GM10248 (cell line): ENCODE measurements at regions not wholly inside any gene's neighbourhood (a gene's known extent, or its start where the extent isn't known, plus 50 kb on each side); places are given as distances from the start of the nearest gene placed in this dataset.

Source experiments
- CTCF ChIA-PET: fragments of 300-600 bp; sonication (Branson Sonifier 250); formaldehyde crosslinking; extraction: SDS; loops from one replicate; lab custom pipeline; 2021; ENCODE audit warnings: antibody characterized with exemption; lab: Yijun Ruan, JAX
- POLR2A ChIA-PET: fragments of 350-650 bp; sonication (Branson Sonifier 250); formaldehyde crosslinking; extraction: SDS; loops from one replicate; lab custom pipeline; 2020; ENCODE audit warnings: antibody characterized with exemption; lab: Yijun Ruan, JAX
- DNase-seq: peaks from one replicate; pipeline ENCODE4 v3.0.0; 2012; ENCODE audit errors: extremely low spot score
- CTCF ChIP-seq: IDR thresholded peaks from 2 replicates; pipeline ENCODE4 v1.5.1; 2012; ENCODE audit warnings: mild to moderate bottlenecking, low read depth; ENCODE audit errors: extremely low read depth, missing control alignments, control extremely low read depth

GRCh38 chr5:159550951-159551350 is 220.7 kb upstream of the IL12B start:
- POLR2A ChIA-PET: no interaction called here
- DNase-seq: no peak
- CTCF ChIA-PET: interaction anchor here (0.9 to 1.2 kb wide), 2 partner anchors 12 to 35 kb away, joined by 3 to 4 read pairs; no protein-coding TSS in a partner anchor
- no peak for TF ChIP-seq CTCF

GRCh38 chr5:159552751-159553150 is 222.5 kb upstream of the IL12B start:
- TF ChIP-seq CTCF: no peak
- DNase-seq: no peak
- ChIA-PET CTCF (interaction anchor here (1.3 kb wide), 1 partner anchor 10 kb away, joined by 4 read pairs; no protein-coding TSS in a partner anchor), POLR2A (no interaction called here)

- DNase-seq: no peak
- POLR2A ChIA-PET: no interaction called here
- CTCF ChIA-PET: no interaction called here
- TF ChIP-seq CTCF: no peak
Observed at GRCh38 chr5:159553792-159554191, 223.5 kb upstream of the IL12B start.

GRCh38 chr5:159555084-159555483 is 224.8 kb upstream of the IL12B start:
- ChIA-PET CTCF (no interaction called here), POLR2A (no interaction called here)
- TF ChIP-seq CTCF: no peak
- no peak for DNase-seq

GRCh38 chr5:159559337-159559736 is 229.1 kb upstream of the IL12B start:
- ChIA-PET CTCF (interaction anchor here (1.3 kb wide), 1 partner anchor 10 kb away, joined by 3 read pairs; no protein-coding TSS in a partner anchor), POLR2A (no interaction called here)
- no peak for TF ChIP-seq CTCF

GRCh38 chr5:159560088-159560487 is 229.8 kb upstream of the IL12B start:
- no peak for TF ChIP-seq CTCF
- no peak for DNase-seq
- ChIA-PET POLR2A (no interaction called here), CTCF (interaction anchor here (1.3 kb wide), 1 partner anchor 9 kb away, joined by 3 read pairs; no protein-coding TSS in a partner anchor)

More at GRCh38 chr5:159559337-159559736, 229.1 kb upstream of the IL12B start:
- no peak for DNase-seq

- POLR2A ChIA-PET: no interaction called here
- TF ChIP-seq CTCF: no peak
- CTCF ChIA-PET: no interaction called here
- no peak for DNase-seq
Observed at GRCh38 chr5:159564031-159564430, 233.7 kb upstream of the IL12B start.
